ENCODE measurements at regions not wholly inside any gene's neighbourhood (a gene's known extent, or its start where the extent isn't known, plus 50 kb on each side); places are given as distances from the start of the nearest gene placed in this dataset.
A peak's percentile ranks its signal among the peaks of the same experiment; 100 is the strongest.

DNA sequence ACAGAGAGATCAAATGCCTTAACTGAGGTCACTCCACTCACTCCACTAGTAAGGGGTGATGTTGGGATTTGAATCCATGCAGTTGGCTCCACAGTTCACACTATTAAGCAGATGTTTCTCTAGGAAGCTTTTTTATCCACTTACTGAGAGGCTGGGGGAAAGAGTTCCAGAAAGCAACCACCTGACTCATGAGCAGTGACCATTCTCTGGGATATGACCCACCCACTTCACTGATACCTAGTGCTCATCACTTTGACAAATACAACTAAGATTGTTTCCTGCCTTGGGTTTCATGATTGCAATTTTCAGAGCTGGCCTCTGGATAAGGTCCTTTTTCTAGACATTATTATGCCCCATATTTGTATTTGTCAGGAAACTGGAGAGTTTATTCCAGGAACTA lies 152.1 kb upstream of the PLEKHG7 start:
- Histone ChIP-seq H3K36me3 (no peaks in the 10 kb centered on the region), H3K9me3 (no peaks in the 10 kb centered on the region), H3K4me3 (no peak overlapping the region), H3K27me3 (no peaks in the 10 kb centered on the region), H3K4me1 (peaks cover 0 to 47% (median 20%) of the 10 kb centered on the region in 4 donors), H3K27ac (no peak overlapping the region)
- ATAC-seq: no peak
- intact Hi-C loops (cut with DNase I): no loop called here
- TF ChIP-seq, protein P1, sequence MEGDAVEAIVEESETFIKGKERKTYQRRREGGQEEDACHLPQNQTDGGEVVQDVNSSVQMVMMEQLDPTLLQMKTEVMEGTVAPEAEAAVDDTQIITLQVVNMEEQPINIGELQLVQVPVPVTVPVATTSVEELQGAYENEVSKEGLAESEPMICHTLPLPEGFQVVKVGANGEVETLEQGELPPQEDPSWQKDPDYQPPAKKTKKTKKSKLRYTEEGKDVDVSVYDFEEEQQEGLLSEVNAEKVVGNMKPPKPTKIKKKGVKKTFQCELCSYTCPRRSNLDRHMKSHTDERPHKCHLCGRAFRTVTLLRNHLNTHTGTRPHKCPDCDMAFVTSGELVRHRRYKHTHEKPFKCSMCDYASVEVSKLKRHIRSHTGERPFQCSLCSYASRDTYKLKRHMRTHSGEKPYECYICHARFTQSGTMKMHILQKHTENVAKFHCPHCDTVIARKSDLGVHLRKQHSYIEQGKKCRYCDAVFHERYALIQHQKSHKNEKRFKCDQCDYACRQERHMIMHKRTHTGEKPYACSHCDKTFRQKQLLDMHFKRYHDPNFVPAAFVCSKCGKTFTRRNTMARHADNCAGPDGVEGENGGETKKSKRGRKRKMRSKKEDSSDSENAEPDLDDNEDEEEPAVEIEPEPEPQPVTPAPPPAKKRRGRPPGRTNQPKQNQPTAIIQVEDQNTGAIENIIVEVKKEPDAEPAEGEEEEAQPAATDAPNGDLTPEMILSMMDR (IDR thresholded peaks at IDR 0.05): no peak
- TF ChIP-seq POLR2A (IDR thresholded peaks at IDR 0.05): no peak
- DNase-seq: no peak

DNA sequence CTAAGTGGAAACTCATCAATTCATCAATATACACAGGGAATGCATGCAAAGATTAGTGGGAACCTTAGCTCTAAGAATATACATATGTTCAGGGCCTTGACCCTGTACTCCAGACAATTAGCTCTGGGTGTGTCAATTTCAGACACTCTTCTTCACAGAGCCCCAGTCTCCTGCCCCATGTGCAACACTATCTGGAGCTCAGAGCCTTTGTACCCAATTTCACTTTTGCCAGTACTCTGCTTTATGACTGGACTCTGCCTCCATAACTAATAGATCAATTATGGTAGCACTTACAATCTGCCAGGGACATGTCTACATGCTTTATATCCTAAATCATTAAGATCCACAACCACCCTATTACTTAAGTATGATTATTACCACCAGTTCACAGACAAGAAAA lies 152.5 kb upstream of the PLEKHG7 start:
- Histone ChIP-seq H3K4me1 (peaks cover 0 to 47% (median 21%) of the 10 kb centered on the region in 4 donors), H3K4me3 (no peak overlapping the region), H3K36me3 (no peaks in the 10 kb centered on the region), H3K27ac (no peak overlapping the region), H3K27me3 (no peaks in the 10 kb centered on the region), H3K9me3 (no peaks in the 10 kb centered on the region)
- DNase-seq: no peak
- no peak for ATAC-seq
- TF ChIP-seq POLR2A (IDR thresholded peaks at IDR 0.05): no peak
- TF ChIP-seq, protein P1 (IDR thresholded peaks at IDR 0.05): no peak
- intact Hi-C loops (cut with DNase I): no loop called here

DNA sequence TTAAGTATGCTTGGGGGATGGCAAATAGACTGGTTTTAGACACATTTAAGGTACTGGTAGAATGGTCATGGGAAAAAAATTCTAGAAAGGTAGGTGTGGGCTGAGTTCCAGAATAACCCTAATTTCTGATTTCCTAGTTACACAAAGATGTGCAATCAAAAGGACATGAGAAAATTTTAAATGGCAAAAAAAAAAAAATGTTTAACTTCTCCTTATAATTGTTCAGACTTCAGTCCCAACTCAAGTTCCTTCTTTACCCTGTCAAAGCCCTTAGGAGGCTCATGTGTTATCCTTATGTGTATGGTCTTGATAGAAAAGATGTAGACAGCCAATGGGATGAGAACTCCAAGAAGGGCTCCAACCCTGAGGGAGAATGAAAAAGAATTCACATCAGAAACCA lies 153.3 kb upstream of the PLEKHG7 start:
- H3K27ac ChIP-seq: no peak overlapping the region

DNA sequence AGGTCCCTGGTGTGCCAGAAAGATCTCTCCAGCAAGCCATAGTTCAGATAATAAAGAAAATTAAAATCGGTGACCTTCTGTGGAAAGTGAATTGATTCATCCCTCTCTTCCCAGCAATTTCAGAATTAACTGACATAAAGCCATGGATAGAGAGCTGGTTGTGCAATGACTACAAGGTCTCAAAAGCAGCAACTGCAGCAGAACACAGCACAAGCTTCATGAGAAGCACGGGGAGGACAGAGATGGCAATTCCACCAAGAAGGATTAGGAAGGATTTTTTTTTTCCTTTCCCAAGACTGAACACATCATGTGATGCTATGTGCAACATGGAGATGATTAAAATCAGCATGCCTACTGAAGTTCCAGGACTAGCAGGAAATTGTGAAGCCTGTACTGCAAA lies 154.9 kb upstream of the PLEKHG7 start:
- ATAC-seq (peak; percentile 23 to 54 (median 52)), DNase-seq (no peak)
- H3K36me3 ChIP-seq: no peaks in the 10 kb centered on the region
- no peaks in the 10 kb centered on the region for H3K9me3 ChIP-seq
- TF ChIP-seq, protein P1 (IDR thresholded peaks at IDR 0.05): no peak
- TF ChIP-seq POLR2A (IDR thresholded peaks at IDR 0.05): peak; percentile 61
- H3K27me3 ChIP-seq: no peaks in the 10 kb centered on the region
- intact Hi-C loops (cut with DNase I): loop anchor here in 1 of 2 donors (5.0 kb wide), 1 partner anchor 46 kb away; no protein-coding TSS in a partner anchor
- 10% methylated on average over 2 of the region's 2 CpGs for WGBS (ENCODE audit: insufficient coverage, low coverage, low lambda C conversion rate, missing lambda C conversion rate)
- peaks cover 0 to 53% (median 23%) of the 10 kb centered on the region in 4 donors for H3K4me1 ChIP-seq
- no peak overlapping the region for H3K4me3 ChIP-seq
- H3K27ac ChIP-seq: peak overlapping the region; percentile 66 to 86 (median 78)

More for the DNA sequence above, 153.3 kb upstream of the PLEKHG7 start:
- H3K4me3 ChIP-seq: no peak overlapping the region
- H3K9me3 ChIP-seq: no peaks in the 10 kb centered on the region
- no peak for DNase-seq
- peaks cover 0 to 50% (median 24%) of the 10 kb centered on the region in 4 donors for H3K4me1 ChIP-seq
- TF ChIP-seq, protein P1 (IDR thresholded peaks at IDR 0.05): no peak
- TF ChIP-seq POLR2A (IDR thresholded peaks at IDR 0.05): no peak
- intact Hi-C loops (cut with DNase I): loop anchor here in 1 of 2 donors (5.0 kb wide), 1 partner anchor 47 kb away; no protein-coding TSS in a partner anchor
- no peaks in the 10 kb centered on the region for H3K27me3 ChIP-seq
- ATAC-seq: no peak
- no peaks in the 10 kb centered on the region for H3K36me3 ChIP-seq

DNA sequence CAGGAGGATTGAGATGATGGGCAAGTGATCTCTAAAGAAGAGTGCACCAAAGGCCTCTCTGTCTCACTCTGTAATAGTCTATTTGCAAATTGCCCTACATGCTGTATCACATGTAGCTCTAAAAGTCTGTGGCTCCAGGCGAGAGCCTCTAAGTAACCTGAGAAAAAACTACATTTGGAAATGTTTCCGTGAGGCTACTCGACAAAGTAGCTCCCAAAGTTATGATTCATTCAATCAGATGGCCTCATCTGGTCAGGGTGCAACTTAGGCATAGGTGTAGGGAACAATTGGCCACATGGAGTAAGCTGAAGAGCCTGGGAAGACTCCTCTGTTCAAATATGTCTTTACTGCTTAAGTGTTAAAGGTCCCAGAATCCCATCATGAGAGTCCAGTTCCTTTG lies 155.4 kb upstream of the PLEKHG7 start:
- peak overlapping the region; percentile 66 to 86 (median 78) for H3K27ac ChIP-seq

More for the DNA sequence above, 155.4 kb upstream of the PLEKHG7 start:
- Histone ChIP-seq H3K27me3 (no peaks in the 10 kb centered on the region), H3K36me3 (no peaks in the 10 kb centered on the region), H3K4me3 (no peak overlapping the region), H3K4me1 (peaks cover 0 to 50% (median 25%) of the 10 kb centered on the region in 4 donors), H3K9me3 (no peaks in the 10 kb centered on the region)
- peak; percentile 5 to 21 (median 15) for ATAC-seq
- no peak for TF ChIP-seq POLR2A (IDR thresholded peaks at IDR 0.05)
- TF ChIP-seq, protein P1 (IDR thresholded peaks at IDR 0.05): no peak
- no peak for DNase-seq
- 20% methylated on average over 3 of the region's 3 CpGs for WGBS (ENCODE audit: insufficient coverage, low coverage, low lambda C conversion rate, missing lambda C conversion rate)
- intact Hi-C loops (cut with DNase I): loop anchor here in 1 of 2 donors (5.0 kb wide), 1 partner anchor 45 kb away; no protein-coding TSS in a partner anchor
